GM21619 (cell line): ENCODE measurements at regions not wholly inside any gene's neighbourhood (a gene's known extent, or its start where the extent isn't known, plus 50 kb on each side); places are given as distances from the start of the nearest gene placed in this dataset.

ENCODE experiments used
- ATAC-seq: cut with Tn5 transposase; IDR thresholded peaks from one replicate; pipeline ENCODE4 v1.9.1; 2021; ENCODE audit not compliant: unreplicated experiment

- no peak for ATAC-seq
Measured at GRCh38 chr12:45585522-45586230, 143.8 kb upstream of the ARID2 start.

GRCh38 chr12:45586486-45586885 is 143.0 kb upstream of the ARID2 start:
- ATAC-seq = no peak

- no peak for ATAC-seq
Measured at GRCh38 chr12:45587012-45587411, 142.5 kb upstream of the ARID2 start.

- ATAC-seq = no peak
Measured at GRCh38 chr12:45587877-45588533, 141.5 kb upstream of the ARID2 start.

GRCh38 chr12:45590646-45591045 is 138.9 kb upstream of the ARID2 start:
- ATAC-seq = no peak

GRCh38 chr12:45591635-45592034 is 137.9 kb upstream of the ARID2 start:
- no peak for ATAC-seq

GRCh38 chr12:45596366-45596765 is 133.1 kb upstream of the ARID2 start:
- no peak for ATAC-seq

- no peak for ATAC-seq
Measured at GRCh38 chr12:45598336-45598735, 131.2 kb upstream of the ARID2 start.

- no peak for ATAC-seq
Measured at GRCh38 chr12:45598761-45599160, 130.7 kb upstream of the ARID2 start.

GRCh38 chr12:45599196-45599595 is 130.3 kb upstream of the ARID2 start:
- ATAC-seq = no peak

- no peak for ATAC-seq
Measured at GRCh38 chr12:45601390-45601789, 128.1 kb upstream of the ARID2 start.

GRCh38 chr12:45601888-45602287 is 127.6 kb upstream of the ARID2 start:
- ATAC-seq = no peak

- no peak for ATAC-seq
Measured at GRCh38 chr12:45605624-45606023, 123.9 kb upstream of the ARID2 start.

- ATAC-seq = no peak
Measured at GRCh38 chr12:45611061-45611460, 118.4 kb upstream of the ARID2 start.

GRCh38 chr12:45611495-45611894 is 118.0 kb upstream of the ARID2 start:
- no peak for ATAC-seq

GRCh38 chr12:45612044-45612794 is 117.3 kb upstream of the ARID2 start:
- no peak for ATAC-seq

- ATAC-seq = no peak
Measured at GRCh38 chr12:45613296-45613695, 116.2 kb upstream of the ARID2 start.

GRCh38 chr12:45613855-45614254 is 115.7 kb upstream of the ARID2 start:
- ATAC-seq = no peak

GRCh38 chr12:45615268-45615667 is 114.2 kb upstream of the ARID2 start:
- ATAC-seq = no peak

GRCh38 chr12:45619736-45620135 is 109.8 kb upstream of the ARID2 start:
- no peak for ATAC-seq

GRCh38 chr12:45621703-45622102 is 107.8 kb upstream of the ARID2 start:
- ATAC-seq = no peak
